ENCODE measurements at regions not wholly inside any gene's neighbourhood (a gene's known extent, or its start where the extent isn't known, plus 50 kb on each side); places are given as distances from the start of the nearest gene placed in this dataset.

- in situ Hi-C loops (cut with MboI), result no loop called here
- WGBS (ENCODE audit: insufficient coverage, insufficient replicate concordance, low lambda C conversion rate, missing lambda C conversion rate), result 17% methylated on average over 1 of the region's 1 CpG
- CTCF ChIA-PET, result no interaction called here
- ATAC-seq, result no peak
- Histone ChIP-seq H3K79me2 (ENCODE audit: control insufficient read depth, insufficient read depth, low read length) (no peaks in the 10 kb centered on the region), H3K36me3 (ENCODE audit: control insufficient read depth in 2 of 2, insufficient read depth in 2 of 2, low read length in 1 of 2) (no peaks in the 10 kb centered on the region), H3K4me3 (no peak overlapping the region), H3K4me1 (ENCODE audit: control insufficient read depth, insufficient read depth, low read length) (no peaks in the 10 kb centered on the region), H3K9ac (ENCODE audit: control insufficient read depth, insufficient read depth, low read length) (no peak overlapping the region), H4K20me1 (ENCODE audit: control insufficient read depth, insufficient read depth) (no peaks in the 10 kb centered on the region), H3K9me3 (replicated peaks; ENCODE audit: control insufficient read depth, insufficient read depth, low read length) (no peaks in the 10 kb centered on the region), H2AFZ (ENCODE audit: control insufficient read depth, low read depth, low read length) (no peak overlapping the region), H3K4me2 (ENCODE audit: control insufficient read depth, insufficient read depth) (no peak overlapping the region), H3K27ac (ENCODE audit: control insufficient read depth, insufficient read depth) (no peak overlapping the region), H3K27me3 (replicated peaks in 1 of 2; ENCODE audit: control insufficient read depth in 2 of 2, insufficient read depth in 2 of 2, low read length in 1 of 2) (no peaks in the 10 kb centered on the region)
- FAIRE-seq, result no peak
- POLR2A ChIA-PET, result no interaction called here
- BruUV-seq (replicated peaks), result no TSS peak
- no peak for TF ChIP-seq RUNX3 (IDR thresholded peaks at IDR 0.05; ENCODE audit: low read length)
- no peak for TF ChIP-seq STAT1 (conservative IDR thresholded peaks at IDR 0.05)
- TF ChIP-seq BCL11A (IDR thresholded peaks at IDR 0.05; ENCODE audit: low read depth, low read length), result no peak
- TF ChIP-seq RELB (IDR thresholded peaks at IDR 0.05; ENCODE audit: low read depth), result no peak
- no peak for TF ChIP-seq RELA (IDR thresholded peaks at IDR 0.05; ENCODE audit: borderline replicate concordance, partially characterized antibody)
- TF ChIP-seq NFXL1 (IDR thresholded peaks at IDR 0.05; ENCODE audit: borderline replicate concordance), result no peak
- TF ChIP-seq MAX (IDR thresholded peaks at IDR 0.05; ENCODE audit: low read depth, low read length), result no peak
- TF ChIP-seq CEBPZ (IDR thresholded peaks at IDR 0.05; ENCODE audit: low read depth, low read length), result no peak
- no peak for TF ChIP-seq POLR2A (IDR thresholded peaks at IDR 0.05; ENCODE audit: low read depth, low read length)
- TF ChIP-seq SMARCA5 (IDR thresholded peaks at IDR 0.05), result no peak
- TF ChIP-seq E4F1 (IDR thresholded peaks at IDR 0.05; ENCODE audit: borderline replicate concordance, partially characterized antibody), result no peak
- no peak for TF ChIP-seq EGR1 (IDR thresholded peaks at IDR 0.05; ENCODE audit: borderline replicate concordance in 1 of 2, low read depth in 2 of 2, low read length in 2 of 2)
- TF ChIP-seq FOXM1 (IDR thresholded peaks at IDR 0.05; ENCODE audit: low read depth, low read length), result no peak
- no peak for TF ChIP-seq POLR2AphosphoS5 (IDR thresholded peaks at IDR 0.05; ENCODE audit: low read length)
- TF ChIP-seq IKZF1 (conservative IDR thresholded peaks at IDR 0.05), result no peak
- SMC1A ChIA-PET (ENCODE audit: uncharacterized antibody, unreplicated experiment), result no interaction called here
- DNase-seq (ENCODE audit: low read depth, low spot score), result no peak
- RAD21 ChIA-PET (ENCODE audit: unreplicated experiment), result no interaction called here
- intact Hi-C loops (cut with micrococcal nuclease; ENCODE audit: unreplicated experiment), result no loop called here
Observed at GRCh38 chrX:10966057-10966456, 145.1 kb upstream of the HCCS start.
